ENCODE measurements at regions not wholly inside any gene's neighbourhood (a gene's known extent, or its start where the extent isn't known, plus 50 kb on each side); places are given as distances from the start of the nearest gene placed in this dataset.

DNA sequence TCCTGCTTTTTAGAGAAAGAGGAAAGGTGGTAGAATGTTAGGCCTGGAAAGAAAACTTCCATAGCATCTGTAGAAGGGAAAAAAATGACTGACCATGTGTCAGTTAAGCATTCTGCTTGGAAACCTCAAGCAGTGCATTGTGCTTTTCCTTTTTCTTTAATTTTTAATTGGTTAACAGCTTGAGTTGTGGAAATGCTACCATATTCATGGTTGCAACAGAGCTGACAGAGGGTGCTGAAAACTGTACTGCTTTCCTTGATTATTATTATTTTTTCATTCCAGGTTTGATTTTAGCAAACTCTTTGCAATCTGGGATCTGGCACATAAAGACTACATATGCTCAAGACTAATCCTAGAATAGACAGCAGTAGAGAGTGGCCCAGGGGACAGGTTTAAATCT lies 404.5 kb downstream of the EPHA4 start:
- ChIA-PET CTCF (interaction anchor here (1.0 to 1.2 kb wide), 2 partner anchors 10 to 11 kb away, joined by 3 read pairs; no protein-coding TSS in a partner anchor), POLR2A (no interaction called here)
- DNase-seq (ENCODE audit: extremely low spot score), result no peak
- TF ChIP-seq, protein P1, sequence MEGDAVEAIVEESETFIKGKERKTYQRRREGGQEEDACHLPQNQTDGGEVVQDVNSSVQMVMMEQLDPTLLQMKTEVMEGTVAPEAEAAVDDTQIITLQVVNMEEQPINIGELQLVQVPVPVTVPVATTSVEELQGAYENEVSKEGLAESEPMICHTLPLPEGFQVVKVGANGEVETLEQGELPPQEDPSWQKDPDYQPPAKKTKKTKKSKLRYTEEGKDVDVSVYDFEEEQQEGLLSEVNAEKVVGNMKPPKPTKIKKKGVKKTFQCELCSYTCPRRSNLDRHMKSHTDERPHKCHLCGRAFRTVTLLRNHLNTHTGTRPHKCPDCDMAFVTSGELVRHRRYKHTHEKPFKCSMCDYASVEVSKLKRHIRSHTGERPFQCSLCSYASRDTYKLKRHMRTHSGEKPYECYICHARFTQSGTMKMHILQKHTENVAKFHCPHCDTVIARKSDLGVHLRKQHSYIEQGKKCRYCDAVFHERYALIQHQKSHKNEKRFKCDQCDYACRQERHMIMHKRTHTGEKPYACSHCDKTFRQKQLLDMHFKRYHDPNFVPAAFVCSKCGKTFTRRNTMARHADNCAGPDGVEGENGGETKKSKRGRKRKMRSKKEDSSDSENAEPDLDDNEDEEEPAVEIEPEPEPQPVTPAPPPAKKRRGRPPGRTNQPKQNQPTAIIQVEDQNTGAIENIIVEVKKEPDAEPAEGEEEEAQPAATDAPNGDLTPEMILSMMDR (IDR thresholded peaks at IDR 0.05; ENCODE audit: control extremely low read depth, extremely low read depth, low read depth, missing control alignments), result no peak

DNA sequence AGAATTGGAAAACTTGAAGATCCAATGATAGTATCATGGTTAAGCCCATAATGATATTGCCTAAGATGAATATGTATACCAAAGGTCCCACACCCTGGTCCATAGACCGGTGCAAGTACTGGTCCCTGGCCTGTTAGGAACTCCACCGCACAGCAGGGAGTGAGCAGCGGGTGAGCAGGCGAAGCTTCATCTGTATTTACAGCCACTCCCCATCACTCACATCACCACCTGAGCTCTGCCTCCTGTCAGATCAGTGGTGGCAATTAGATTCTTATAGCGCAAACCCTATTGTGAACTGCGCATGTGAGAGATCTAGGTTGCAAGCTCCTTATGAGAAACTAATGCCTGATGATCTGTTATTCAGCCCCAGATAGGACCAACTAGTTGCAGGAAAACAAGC lies 402.4 kb downstream of the EPHA4 start:
- TF ChIP-seq, protein P1 (IDR thresholded peaks at IDR 0.05; ENCODE audit: control extremely low read depth, extremely low read depth, low read depth, missing control alignments), result no peak
- ChIA-PET POLR2A (no interaction called here), CTCF (no interaction called here)
- no peak for DNase-seq (ENCODE audit: extremely low spot score)

DNA sequence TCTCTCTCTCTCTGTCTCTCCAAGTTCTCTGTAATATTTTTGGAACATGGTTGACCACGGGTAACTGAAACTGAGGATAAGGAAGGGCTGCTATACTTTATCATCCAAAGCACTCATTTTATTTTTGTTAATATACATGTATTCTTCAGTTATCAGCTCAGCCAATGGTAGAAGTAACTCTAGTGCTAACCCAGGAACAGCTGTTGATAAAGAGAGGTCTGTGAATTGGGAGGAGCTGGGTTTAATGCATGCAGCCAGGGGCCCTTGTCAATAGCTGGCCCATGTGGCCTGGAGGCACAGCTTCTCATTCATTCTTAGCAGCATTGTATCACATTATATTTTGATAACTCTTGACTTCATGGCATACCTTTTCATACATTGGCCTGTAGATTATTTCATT lies 401.6 kb downstream of the EPHA4 start:
- ChIA-PET POLR2A (no interaction called here), CTCF (interaction anchor here (1.1 kb wide), 1 partner anchor 11 kb away, joined by 4 read pairs; no protein-coding TSS in a partner anchor)
- TF ChIP-seq, protein P1 (IDR thresholded peaks at IDR 0.05; ENCODE audit: control extremely low read depth, extremely low read depth, low read depth, missing control alignments), result no peak
- DNase-seq (ENCODE audit: extremely low spot score), result no peak

DNA sequence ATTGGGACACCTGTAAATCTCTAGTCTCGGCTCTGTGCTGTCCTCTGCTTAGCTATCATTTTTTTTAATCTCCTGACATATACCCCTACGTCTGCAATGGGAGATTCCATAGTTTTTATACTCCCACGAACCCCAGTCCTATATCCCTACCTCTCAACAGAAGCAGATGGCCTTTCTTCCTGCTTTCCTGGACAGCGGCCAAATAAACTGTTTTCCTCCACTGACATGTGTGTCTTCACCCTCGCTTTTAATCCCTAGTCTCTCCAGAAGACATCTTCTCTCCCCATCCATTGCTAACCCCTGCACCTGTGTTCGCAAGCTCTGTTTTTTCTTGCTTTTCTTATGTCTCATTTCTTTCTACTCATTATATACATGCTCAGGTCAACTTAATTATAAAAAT lies 395.4 kb downstream of the EPHA4 start:
- CTCF ChIA-PET, result no interaction called here
- DNase-seq (ENCODE audit: extremely low spot score), result no peak
- POLR2A ChIA-PET, result no interaction called here
- TF ChIP-seq, protein P1 (IDR thresholded peaks at IDR 0.05; ENCODE audit: control extremely low read depth, extremely low read depth, low read depth, missing control alignments), result no peak

DNA sequence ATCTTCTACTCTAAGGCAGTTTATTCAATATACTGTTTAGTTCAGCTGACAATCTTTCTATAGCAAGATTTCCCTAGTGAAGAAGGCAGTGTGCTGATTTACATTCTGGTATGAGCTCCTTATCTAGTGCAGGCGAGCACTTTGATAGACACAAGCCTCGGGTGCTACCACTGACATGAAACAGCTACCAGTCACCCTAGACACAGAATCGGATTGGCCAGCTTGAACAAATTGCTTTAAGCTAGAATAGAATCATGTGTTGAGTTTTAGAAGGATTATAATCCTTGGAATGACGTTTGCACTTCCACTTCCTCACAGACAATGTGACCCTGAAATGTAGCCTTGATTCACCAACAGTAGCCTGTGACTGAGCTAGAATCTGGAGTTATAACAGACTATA lies 394.0 kb downstream of the EPHA4 start:
- TF ChIP-seq, protein P1 (IDR thresholded peaks at IDR 0.05; ENCODE audit: control extremely low read depth, extremely low read depth, low read depth, missing control alignments), result no peak
- CTCF ChIA-PET, result interaction anchor here (1.1 to 1.6 kb wide), 4 partner anchors 10 to 53 kb away, joined by 3 read pairs; no protein-coding TSS in a partner anchor
- DNase-seq (ENCODE audit: extremely low spot score), result no peak
- POLR2A ChIA-PET, result no interaction called here

DNA sequence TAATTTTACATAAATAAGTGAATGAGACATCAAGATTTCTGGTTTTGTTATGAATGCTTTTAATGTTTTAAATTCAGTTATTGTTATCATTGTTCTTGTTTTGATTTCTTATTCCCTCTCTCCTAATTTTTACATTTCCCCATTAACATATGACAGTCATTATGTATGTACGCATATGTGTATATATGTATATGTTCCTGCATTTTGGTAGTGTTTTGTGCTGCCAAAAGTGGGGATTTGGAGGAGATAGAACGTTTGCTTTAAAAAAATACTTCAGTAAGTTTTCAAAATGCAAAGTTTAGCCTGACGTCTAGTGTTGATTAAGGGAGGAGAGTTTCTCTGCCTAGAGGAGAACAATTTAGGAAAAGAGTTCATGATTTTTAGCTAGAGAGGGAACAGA lies 385.2 kb downstream of the EPHA4 start:
- TF ChIP-seq, protein P1 (IDR thresholded peaks at IDR 0.05; ENCODE audit: control extremely low read depth, extremely low read depth, low read depth, missing control alignments), result no peak
- no peak for DNase-seq (ENCODE audit: extremely low spot score)
- POLR2A ChIA-PET, result no interaction called here
- CTCF ChIA-PET, result no interaction called here

Data from GM10248 (cell line).